GM23248 (cell line): ENCODE measurements at regions not wholly inside any gene's neighbourhood (a gene's known extent, or its start where the extent isn't known, plus 50 kb on each side); places are given as distances from the start of the nearest gene placed in this dataset.

ENCODE experiments used
- EZH2 ChIP-seq: fragments of 200-600 bp; sonication (generic); IDR thresholded peaks from 2 replicates; pipeline ENCODE4 v1.6.1; 2018; ENCODE audit warnings: antibody characterized with exemption, mild to moderate bottlenecking; ENCODE audit not compliant: insufficient read depth, poor library complexity, severe bottlenecking
- EZH2phosphoT487 ChIP-seq: fragments of 200-600 bp; sonication (generic); IDR thresholded peaks from 2 replicates; pipeline ENCODE4 v1.6.1; 2018; ENCODE audit warnings: antibody characterized with exemption, moderate library complexity, mild to moderate bottlenecking, low read depth; ENCODE audit not compliant: insufficient read depth

- no peak for TF ChIP-seq EZH2
- no peak for TF ChIP-seq EZH2phosphoT487
Measured at GRCh38 chr1:184262109-184262508, 124.7 kb upstream of the C1orf21 start.
